Epithelial cell of esophagus (primary cell): ENCODE measurements at regions not wholly inside any gene's neighbourhood (a gene's known extent, or its start where the extent isn't known, plus 50 kb on each side); places are given as distances from the start of the nearest gene placed in this dataset.
A peak's percentile ranks its signal among the peaks of the same experiment; 100 is the strongest.

Experiments
- DNase-seq: peaks from one replicate; pipeline ENCODE4 v3.0.0; 2010; ENCODE audit warnings: low read depth
- H3K4me3 ChIP-seq: 2 replicates; pipeline ENCODE4 v1.5.1; 2011; ENCODE audit warnings: mild to moderate bottlenecking, low read length, control low read depth
- CTCF ChIP-seq: IDR thresholded peaks from 2 replicates; pipeline ENCODE4 v1.5.1; 2011; ENCODE audit warnings: low read depth, mild to moderate bottlenecking, low read length, control low read depth, inconsistent platforms; ENCODE audit not compliant: insufficient read depth; ENCODE audit errors: missing control alignments

DNA sequence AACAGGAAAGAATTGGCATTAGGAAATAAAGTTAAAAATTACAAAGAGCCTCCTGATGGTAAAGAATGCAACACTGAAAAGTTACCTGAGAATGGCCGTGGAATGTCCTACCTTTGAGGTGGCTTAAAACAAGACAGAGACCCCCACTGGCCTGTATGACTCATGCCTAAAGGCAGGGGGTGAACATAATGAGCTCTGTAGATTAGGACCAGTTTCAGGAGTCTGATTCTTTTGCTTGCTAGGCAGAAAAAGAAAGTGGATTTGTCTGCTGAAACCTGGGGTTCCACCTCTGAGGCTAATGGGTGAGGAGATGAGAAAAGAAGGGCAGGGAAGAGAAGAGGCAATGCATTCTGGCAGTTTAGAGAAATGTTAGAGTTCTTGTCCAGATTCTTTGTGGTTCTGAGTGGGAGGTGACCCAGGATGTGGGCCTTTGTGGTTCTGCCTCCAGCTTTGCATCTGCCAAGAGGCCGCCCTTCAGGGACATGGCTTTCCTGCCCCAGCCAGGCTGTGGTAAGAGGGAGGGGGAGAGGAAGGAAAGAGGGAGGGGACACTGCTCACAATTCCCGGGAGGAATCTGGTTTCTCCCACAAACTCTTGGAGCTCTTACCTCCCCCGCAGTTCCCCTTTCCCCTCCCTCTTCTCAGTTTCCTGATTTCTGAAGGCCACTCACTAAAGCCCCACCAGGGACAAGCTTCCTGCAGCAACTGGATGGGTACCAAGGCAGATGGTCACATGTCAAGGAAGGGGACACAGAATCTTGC lies 109.6 kb downstream of the EFNB1 start:
- no peak for DNase-seq
- TF ChIP-seq CTCF: no peak
- no peak overlapping the region for H3K4me3 ChIP-seq

GRCh38 chrX:68937581-68937980 lies 108.8 kb downstream of the EFNB1 start:
- no peak overlapping the region for H3K4me3 ChIP-seq
- DNase-seq: no peak
- no peak for TF ChIP-seq CTCF

- TF ChIP-seq CTCF: no peak
- peak; percentile 92 for DNase-seq
- H3K4me3 ChIP-seq: no peak overlapping the region
Measured at GRCh38 chrX:68936608-68937007, 107.8 kb downstream of the EFNB1 start.

DNA sequence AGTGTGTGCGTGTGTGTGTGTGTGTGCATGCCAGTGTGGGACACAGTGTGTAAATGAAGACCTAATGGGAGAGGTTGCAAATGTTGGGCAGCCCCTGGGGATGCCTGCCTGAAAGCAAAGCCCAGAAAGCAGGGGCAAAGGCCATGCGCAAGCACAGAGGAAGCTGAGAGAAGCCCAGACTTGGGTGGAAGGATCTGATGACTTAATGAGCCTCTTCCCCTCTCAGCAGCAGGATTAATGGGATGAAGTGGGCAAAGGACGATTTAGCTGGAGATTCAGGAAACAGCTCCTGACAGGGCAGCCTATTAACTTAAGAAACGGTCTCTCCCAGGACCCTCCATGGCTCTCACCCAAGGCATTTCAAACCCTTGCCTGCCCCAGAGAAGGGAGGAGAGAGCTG lies 107.3 kb downstream of the EFNB1 start:
- no peak for DNase-seq
- H3K4me3 ChIP-seq: no peak overlapping the region
- TF ChIP-seq CTCF: no peak

GRCh38 chrX:68935362-68935761 lies 106.5 kb downstream of the EFNB1 start:
- H3K4me3 ChIP-seq: no peak overlapping the region
- peak; percentile 65 for DNase-seq
- no peak for TF ChIP-seq CTCF

GRCh38 chrX:68934922-68935321 lies 106.1 kb downstream of the EFNB1 start:
- no peak overlapping the region for H3K4me3 ChIP-seq
- TF ChIP-seq CTCF: no peak
- no peak for DNase-seq

GRCh38 chrX:68934421-68934820 lies 105.6 kb downstream of the EFNB1 start:
- no peak for DNase-seq
- TF ChIP-seq CTCF: no peak
- no peak overlapping the region for H3K4me3 ChIP-seq
